HUES6 (cell line): ENCODE measurements at regions not wholly inside any gene's neighbourhood (a gene's known extent, or its start where the extent isn't known, plus 50 kb on each side); places are given as distances from the start of the nearest gene placed in this dataset.

ENCODE experiments used
- H3K27ac ChIP-seq: 2 replicates; pipeline ENCODE4 v1.7.0; 2013; ENCODE audit warnings: low read depth, mild to moderate bottlenecking, low read length, inconsistent platforms
- H3K27me3 ChIP-seq: 2 replicates; pipeline ENCODE4 v1.6.1; 2013; ENCODE audit warnings: low read length; ENCODE audit not compliant: control insufficient read depth, insufficient read depth
- H3K36me3 ChIP-seq: 2 replicates; pipeline ENCODE4 v1.6.1; 2013; ENCODE audit warnings: low read length; ENCODE audit not compliant: control insufficient read depth, insufficient read depth
- H3K4me1 ChIP-seq: 2 replicates; pipeline ENCODE4 v1.6.1; 2013; ENCODE audit warnings: low read length; ENCODE audit not compliant: control insufficient read depth, insufficient read depth
- H3K4me3 ChIP-seq: 2 replicates; pipeline ENCODE4 v1.5.1; 2013; ENCODE audit warnings: low read depth, low read length
- H3K9ac ChIP-seq: one replicate; pipeline ENCODE4 v1.6.1; 2013; ENCODE audit warnings: mild to moderate bottlenecking, low read length
- H3K9me3 ChIP-seq: 2 replicates; pipeline ENCODE4 v1.6.1; 2013; ENCODE audit warnings: low read depth, low read length; ENCODE audit not compliant: control insufficient read depth, insufficient read depth

- Histone ChIP-seq H3K4me1 (no peaks in the 10 kb centered on the region), H3K27ac (no peak overlapping the region), H3K36me3 (no peaks in the 10 kb centered on the region), H3K9me3 (no peaks in the 10 kb centered on the region), H3K27me3 (peaks cover 87% of the 10 kb centered on the region), H3K9ac (no peak overlapping the region), H3K4me3 (no peak overlapping the region)
These were observed 133.8 kb downstream of the FOXA2 start for GRCh38 chr20:22450537-22450936.

- no peak overlapping the region for H3K9ac ChIP-seq
- no peaks in the 10 kb centered on the region for H3K4me1 ChIP-seq
- no peak overlapping the region for H3K27ac ChIP-seq
- peaks cover 84% of the 10 kb centered on the region for H3K27me3 ChIP-seq
- no peak overlapping the region for H3K4me3 ChIP-seq
- no peaks in the 10 kb centered on the region for H3K9me3 ChIP-seq
- no peaks in the 10 kb centered on the region for H3K36me3 ChIP-seq
These were observed 135.0 kb downstream of the FOXA2 start for GRCh38 chr20:22449188-22449973.

- H3K27me3 ChIP-seq, result peaks cover 65% of the 10 kb centered on the region
- no peaks in the 10 kb centered on the region for H3K4me1 ChIP-seq
- H3K27ac ChIP-seq, result no peak overlapping the region
- no peak overlapping the region for H3K9ac ChIP-seq
- H3K9me3 ChIP-seq, result no peaks in the 10 kb centered on the region
- no peak overlapping the region for H3K4me3 ChIP-seq
- no peaks in the 10 kb centered on the region for H3K36me3 ChIP-seq
These were observed 137.0 kb downstream of the FOXA2 start for GRCh38 chr20:22447447-22447778.

GRCh38 chr20:22446613-22447446 is 137.5 kb downstream of the FOXA2 start:
- Histone ChIP-seq H3K4me1 (no peaks in the 10 kb centered on the region), H3K9ac (no peak overlapping the region), H3K4me3 (no peak overlapping the region), H3K27me3 (peaks cover 59% of the 10 kb centered on the region), H3K27ac (no peak overlapping the region), H3K9me3 (no peaks in the 10 kb centered on the region), H3K36me3 (no peaks in the 10 kb centered on the region)

GRCh38 chr20:22442318-22442717 is 142.1 kb downstream of the FOXA2 start:
- Histone ChIP-seq H3K27me3 (peaks cover 25% of the 10 kb centered on the region), H3K4me3 (no peak overlapping the region)

GRCh38 chr20:22438926-22439325 is 145.4 kb downstream of the FOXA2 start:
- 0 out of 2 replicates have a peak, but pooled peaks cover 5% of the 10 kb centered on the region for H3K4me1 ChIP-seq
- H3K9me3 ChIP-seq, result no peaks in the 10 kb centered on the region; the same call in 1 of the 2 replicates
- no peak overlapping the region for H3K4me3 ChIP-seq
- H3K27ac ChIP-seq, result no peak overlapping the region
- H3K9ac ChIP-seq, result no peak overlapping the region
- H3K27me3 ChIP-seq, result peaks cover 27% of the 10 kb centered on the region
- no peaks in the 10 kb centered on the region for H3K36me3 ChIP-seq

More at GRCh38 chr20:22442318-22442717, 142.1 kb downstream of the FOXA2 start:
- 0 out of 2 replicates have a peak, but pooled peaks cover 5% of the 10 kb centered on the region for H3K4me1 ChIP-seq
- no peaks in the 10 kb centered on the region for H3K36me3 ChIP-seq
- H3K9me3 ChIP-seq, result no peaks in the 10 kb centered on the region
- no peak overlapping the region for H3K27ac ChIP-seq
- H3K9ac ChIP-seq, result no peak overlapping the region

- no peak overlapping the region for H3K27ac ChIP-seq
- H3K4me1 ChIP-seq, result 0 out of 2 replicates have a peak, but pooled peaks cover 5% of the 10 kb centered on the region
- H3K36me3 ChIP-seq, result no peaks in the 10 kb centered on the region
- H3K4me3 ChIP-seq, result no peak overlapping the region
- H3K9ac ChIP-seq, result no peak overlapping the region
- peaks cover 33% of the 10 kb centered on the region for H3K27me3 ChIP-seq
- H3K9me3 ChIP-seq, result no peaks in the 10 kb centered on the region; the same call in 1 of the 2 replicates
These were observed 146.0 kb downstream of the FOXA2 start for GRCh38 chr20:22438346-22438745.

- Histone ChIP-seq H3K9me3 (no peaks in the 10 kb centered on the region; the same call in 1 of the 2 replicates), H3K4me1 (0 out of 2 replicates have a peak, but pooled peaks cover 5% of the 10 kb centered on the region), H3K9ac (no peak overlapping the region), H3K27ac (no peak overlapping the region), H3K36me3 (no peaks in the 10 kb centered on the region), H3K4me3 (no peak overlapping the region), H3K27me3 (peaks cover 43% of the 10 kb centered on the region)
These were observed 147.0 kb downstream of the FOXA2 start for GRCh38 chr20:22437354-22437753.

- Histone ChIP-seq H3K27ac (no peak overlapping the region), H3K27me3 (peaks cover 91% of the 10 kb centered on the region), H3K9ac (no peak overlapping the region)
These were observed 153.0 kb downstream of the FOXA2 start for GRCh38 chr20:22431419-22431818.

GRCh38 chr20:22430746-22431168 is 153.6 kb downstream of the FOXA2 start:
- Histone ChIP-seq H3K36me3 (no peaks in the 10 kb centered on the region), H3K27ac (no peak overlapping the region), H3K4me1 (peaks cover 21% of the 10 kb centered on the region), H3K9ac (no peak overlapping the region), H3K27me3 (peaks cover 94% of the 10 kb centered on the region), H3K4me3 (no peak overlapping the region), H3K9me3 (peaks cover 9% of the 10 kb centered on the region)

More at GRCh38 chr20:22431419-22431818, 153.0 kb downstream of the FOXA2 start:
- Histone ChIP-seq H3K4me3 (no peak overlapping the region), H3K4me1 (peaks cover 21% of the 10 kb centered on the region), H3K9me3 (peaks cover 9% of the 10 kb centered on the region), H3K36me3 (no peaks in the 10 kb centered on the region)
